Progenitor cell of endocrine pancreas (in vitro differentiated cells): ENCODE measurements at regions not wholly inside any gene's neighbourhood (a gene's known extent, or its start where the extent isn't known, plus 50 kb on each side); places are given as distances from the start of the nearest gene placed in this dataset.

Experiments used
- DNase-seq: peaks from one replicate; pipeline ENCODE4 v3.0.0; 2021; ENCODE audit warnings: low spot score; ENCODE audit not compliant: unreplicated experiment
- H3K27ac Mint-ChIP-seq: 2 replicates; pipeline ENCODE4 v1.8.0; 2021; ENCODE audit warnings: mild to moderate bottlenecking, moderate library complexity, mixed read lengths
- H3K27me3 Mint-ChIP-seq: 2 replicates; pipeline ENCODE4 v1.8.0; 2021; ENCODE audit warnings: mixed read lengths
- H3K36me3 Mint-ChIP-seq: 2 replicates; pipeline ENCODE4 v1.8.0; 2022; ENCODE audit warnings: mixed read lengths; ENCODE audit not compliant: insufficient read depth
- H3K4me1 Mint-ChIP-seq: 2 replicates; pipeline ENCODE4 v1.8.0; 2021; ENCODE audit warnings: low read depth, mixed read lengths
- H3K4me3 Mint-ChIP-seq: 2 replicates; pipeline ENCODE4 v1.8.0; 2021; ENCODE audit warnings: low read depth, mild to moderate bottlenecking, moderate library complexity, mixed read lengths
- H3K9me3 Mint-ChIP-seq: 2 replicates; pipeline ENCODE4 v1.8.0; 2021; ENCODE audit warnings: low read depth, mixed read lengths
- CTCF ChIP-seq: fragments of 200-600 bp; sonication (generic); IDR thresholded peaks from one replicate; pipeline ENCODE4 v1.5.0; 2021; ENCODE audit warnings: antibody characterized with exemption, mild to moderate bottlenecking; ENCODE audit not compliant: unreplicated experiment

DNA sequence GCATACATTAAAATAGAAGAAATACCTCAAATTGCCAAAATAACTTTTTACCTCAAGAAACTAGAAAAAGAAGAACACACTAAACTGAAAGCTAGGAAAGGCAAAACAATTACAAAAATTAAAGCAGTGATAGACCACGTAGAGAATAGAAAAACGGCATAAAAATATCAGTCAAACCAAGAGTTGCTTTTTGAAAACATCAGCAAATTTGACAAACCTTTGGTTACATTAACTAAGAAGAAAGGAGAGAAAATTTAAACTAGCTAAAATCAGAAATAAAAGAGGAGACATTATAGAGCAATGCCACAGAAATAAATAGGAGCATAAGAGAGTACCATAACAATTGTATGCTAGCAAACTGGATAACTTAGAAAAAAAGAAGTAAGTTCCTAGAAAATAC lies 553.8 kb downstream of the CCER1 start:
- Mint-ChIP-seq H3K27ac (no peak overlapping the region), H3K4me1 (peaks cover 10% of the 10 kb centered on the region), H3K27me3 (no peaks in the 10 kb centered on the region), H3K36me3 (peaks cover 3% of the 10 kb centered on the region), H3K4me3 (no peak overlapping the region), H3K9me3 (peaks cover 21% of the 10 kb centered on the region)
- no peak for TF ChIP-seq CTCF
- no peak for DNase-seq

- no peak for DNase-seq
- peaks cover 10% of the 10 kb centered on the region for H3K4me1 Mint-ChIP-seq
- H3K9me3 Mint-ChIP-seq: peaks cover 29% of the 10 kb centered on the region
- H3K4me3 Mint-ChIP-seq: no peak overlapping the region
- H3K27ac Mint-ChIP-seq: peak overlapping the region; percentile 49
- no peak for TF ChIP-seq CTCF
- peaks cover 5% of the 10 kb centered on the region for H3K36me3 Mint-ChIP-seq
- no peaks in the 10 kb centered on the region for H3K27me3 Mint-ChIP-seq
Observed at GRCh38 chr12:90399357-90399756, 555.6 kb downstream of the CCER1 start.

DNA sequence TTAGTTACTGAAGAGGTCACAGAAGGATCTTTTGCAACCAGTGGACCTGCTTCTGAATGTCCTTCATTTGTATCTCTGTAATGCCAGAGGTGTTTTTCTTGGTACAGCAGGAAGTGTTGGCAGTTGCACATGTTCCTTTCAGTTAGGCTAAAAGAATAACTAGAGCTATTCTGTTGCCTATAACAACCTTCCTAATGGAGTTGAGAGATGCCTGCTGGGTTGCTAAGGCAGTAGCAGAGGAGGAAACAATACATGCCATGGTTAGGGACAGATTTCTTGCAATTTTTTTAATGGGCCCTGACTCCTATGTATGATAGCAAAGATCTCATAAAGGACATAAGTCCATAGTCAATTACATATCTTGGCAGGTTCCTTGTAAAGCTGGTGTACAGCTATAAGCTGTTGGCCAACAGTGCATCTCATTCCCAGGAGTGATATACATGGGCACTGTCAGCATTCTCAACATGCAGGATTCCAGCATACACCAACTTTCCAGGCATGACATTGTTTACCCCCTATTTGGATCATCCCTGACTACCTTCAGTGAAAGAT lies 556.6 kb downstream of the CCER1 start:
- peaks cover 10% of the 10 kb centered on the region for H3K4me1 Mint-ChIP-seq
- H3K9me3 Mint-ChIP-seq: peaks cover 29% of the 10 kb centered on the region
- TF ChIP-seq CTCF: no peak
- peaks cover 5% of the 10 kb centered on the region for H3K36me3 Mint-ChIP-seq
- H3K4me3 Mint-ChIP-seq: no peak overlapping the region
- no peak overlapping the region for H3K27ac Mint-ChIP-seq
- H3K27me3 Mint-ChIP-seq: no peaks in the 10 kb centered on the region
- DNase-seq: no peak

DNA sequence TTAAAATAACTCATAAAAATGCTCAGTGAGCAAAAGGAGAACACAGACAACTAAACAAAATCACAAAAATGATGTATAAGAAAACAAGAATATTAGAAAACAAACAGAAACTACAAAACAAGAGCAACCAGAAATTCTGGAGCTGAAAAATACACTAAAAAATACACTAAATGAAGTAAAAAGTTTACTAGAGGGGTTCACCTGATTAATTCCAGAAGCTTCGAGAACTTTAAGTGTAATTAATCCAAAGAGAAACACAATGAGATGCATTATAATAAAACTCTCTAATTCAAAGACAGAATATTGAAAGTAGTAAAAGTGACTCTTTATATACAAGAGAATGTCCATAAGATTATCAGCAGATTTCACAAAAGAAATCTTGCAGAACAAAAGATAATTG lies 558.4 kb downstream of the CCER1 start:
- no peaks in the 10 kb centered on the region for H3K27me3 Mint-ChIP-seq
- no peak overlapping the region for H3K27ac Mint-ChIP-seq
- H3K36me3 Mint-ChIP-seq: peaks cover 5% of the 10 kb centered on the region
- H3K9me3 Mint-ChIP-seq: peaks cover 25% of the 10 kb centered on the region
- DNase-seq: no peak
- peaks cover 10% of the 10 kb centered on the region for H3K4me1 Mint-ChIP-seq
- no peak overlapping the region for H3K4me3 Mint-ChIP-seq
- TF ChIP-seq CTCF: no peak

DNA sequence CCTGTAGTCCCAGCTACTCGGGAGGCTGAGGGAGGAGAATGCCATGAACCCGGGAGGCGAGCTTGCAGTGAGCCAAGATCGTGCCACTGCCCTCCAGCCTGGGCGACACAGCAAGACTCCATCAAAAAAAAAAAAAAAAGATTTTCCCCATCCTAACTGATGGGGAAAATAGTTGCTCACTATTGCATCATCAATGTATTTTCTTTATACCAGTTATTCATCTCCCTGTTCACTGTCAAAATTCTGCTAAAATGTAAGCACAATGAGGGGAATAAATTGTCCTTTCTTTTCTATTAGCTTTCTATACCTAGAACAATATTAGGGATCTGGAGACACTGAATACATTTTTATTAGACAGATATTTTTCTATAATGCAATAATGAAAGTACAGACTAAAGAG lies 561.3 kb downstream of the CCER1 start:
- H3K27ac Mint-ChIP-seq: no peak overlapping the region
- H3K4me1 Mint-ChIP-seq: no peaks in the 10 kb centered on the region
- H3K4me3 Mint-ChIP-seq: no peak overlapping the region
- H3K36me3 Mint-ChIP-seq: peaks cover 4% of the 10 kb centered on the region
- DNase-seq: no peak
- peaks cover 31% of the 10 kb centered on the region for H3K9me3 Mint-ChIP-seq
- H3K27me3 Mint-ChIP-seq: no peaks in the 10 kb centered on the region
- TF ChIP-seq CTCF: no peak
